22Rv1 (cell line): ENCODE measurements at regions not wholly inside any gene's neighbourhood (a gene's known extent, or its start where the extent isn't known, plus 50 kb on each side); places are given as distances from the start of the nearest gene placed in this dataset.

ENCODE experiments used
- ZFX ChIP-seq: fragments of 450-650 bp; IDR thresholded peaks from 2 replicates; pipeline ENCODE4 v1.6.1; 2017; ENCODE audit warnings: antibody characterized with exemption, borderline replicate concordance
- TF ChIP-seq, protein P1 (sequence below): fragments of 450-650 bp; IDR thresholded peaks from 2 replicates; pipeline ENCODE4 v1.5.1; 2017; ENCODE audit warnings: mild to moderate bottlenecking

DNA sequence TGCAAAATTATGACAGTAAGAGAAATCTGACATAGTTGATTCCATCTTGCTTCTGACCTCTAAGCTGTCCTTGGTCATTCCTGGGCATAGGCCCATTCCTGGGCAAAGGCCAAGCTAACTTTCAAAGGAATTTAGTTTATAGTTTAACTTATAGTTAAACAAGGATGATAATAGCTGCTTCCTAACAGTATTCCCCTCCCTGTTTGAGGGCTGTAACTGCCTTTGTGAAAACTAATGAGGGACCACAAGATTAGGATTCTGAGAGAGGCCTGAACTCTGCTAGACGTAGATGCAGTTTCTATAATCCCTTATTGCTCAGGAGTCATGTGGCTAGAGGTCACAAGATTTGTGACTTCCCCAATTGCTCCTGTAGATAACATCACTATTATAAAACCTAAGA lies 80.2 kb upstream of the ASIC2 start:
- TF ChIP-seq, protein P1, sequence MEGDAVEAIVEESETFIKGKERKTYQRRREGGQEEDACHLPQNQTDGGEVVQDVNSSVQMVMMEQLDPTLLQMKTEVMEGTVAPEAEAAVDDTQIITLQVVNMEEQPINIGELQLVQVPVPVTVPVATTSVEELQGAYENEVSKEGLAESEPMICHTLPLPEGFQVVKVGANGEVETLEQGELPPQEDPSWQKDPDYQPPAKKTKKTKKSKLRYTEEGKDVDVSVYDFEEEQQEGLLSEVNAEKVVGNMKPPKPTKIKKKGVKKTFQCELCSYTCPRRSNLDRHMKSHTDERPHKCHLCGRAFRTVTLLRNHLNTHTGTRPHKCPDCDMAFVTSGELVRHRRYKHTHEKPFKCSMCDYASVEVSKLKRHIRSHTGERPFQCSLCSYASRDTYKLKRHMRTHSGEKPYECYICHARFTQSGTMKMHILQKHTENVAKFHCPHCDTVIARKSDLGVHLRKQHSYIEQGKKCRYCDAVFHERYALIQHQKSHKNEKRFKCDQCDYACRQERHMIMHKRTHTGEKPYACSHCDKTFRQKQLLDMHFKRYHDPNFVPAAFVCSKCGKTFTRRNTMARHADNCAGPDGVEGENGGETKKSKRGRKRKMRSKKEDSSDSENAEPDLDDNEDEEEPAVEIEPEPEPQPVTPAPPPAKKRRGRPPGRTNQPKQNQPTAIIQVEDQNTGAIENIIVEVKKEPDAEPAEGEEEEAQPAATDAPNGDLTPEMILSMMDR = no peak
- TF ChIP-seq ZFX = no peak
